DND-41 (cell line): ENCODE measurements at regions not wholly inside any gene's neighbourhood (a gene's known extent, or its start where the extent isn't known, plus 50 kb on each side); places are given as distances from the start of the nearest gene placed in this dataset.

Experiments
- ATAC-seq: fragments of 200-7000 bp; cut with Tn5 transposase; 3 replicates; pipeline ENCODE4 v1.9.1; 2021; ENCODE audit warnings: low read depth; ENCODE audit not compliant: insufficient read depth
- DNase-seq: peaks from one replicate; pipeline ENCODE4 v3.0.0-alpha.2; 2020
- H2AFZ ChIP-seq: 2 replicates; pipeline ENCODE4 v1.6.0; 2012; ENCODE audit warnings: low read depth, low read length
- H3K27ac ChIP-seq: 2 replicates; pipeline ENCODE4 v1.5.1; 2012; ENCODE audit warnings: low read length, inconsistent platforms
- H3K27me3 ChIP-seq: fragments of 200-600 bp; sonication (generic); 2 replicates; pipeline ENCODE4 v1.6.0; 2012; ENCODE audit warnings: low read length, mild to moderate bottlenecking, inconsistent platforms; ENCODE audit not compliant: insufficient read depth, poor library complexity
- H3K36me3 ChIP-seq: 2 replicates; pipeline ENCODE4 v1.5.1; 2012; ENCODE audit warnings: low read length, inconsistent platforms; ENCODE audit not compliant: insufficient read depth
- H3K4me1 ChIP-seq: 2 replicates; pipeline ENCODE4 v1.5.1; 2012; ENCODE audit warnings: mild to moderate bottlenecking, low read length; ENCODE audit not compliant: insufficient read depth
- H3K4me2 ChIP-seq: 2 replicates; pipeline ENCODE4 v1.6.0; 2012; ENCODE audit warnings: mild to moderate bottlenecking, moderate library complexity, low read length, inconsistent platforms; ENCODE audit not compliant: insufficient read depth
- H3K4me3 ChIP-seq, 2 experiments: fragments of 200-600 bp in 1 of 2; shearing (Covaris generic) in 1 of 2; 2 replicates each; pipeline ENCODE4 v1.5.1; 2012 to 2016; ENCODE audit warnings: inconsistent platforms in 2 of 2, low read length in 2 of 2, mild to moderate bottlenecking in 2 of 2, low read depth in 1 of 2, moderate library complexity in 1 of 2
- H3K79me2 ChIP-seq: 2 replicates; pipeline ENCODE4 v1.6.0; 2012; ENCODE audit warnings: low read length, inconsistent platforms; ENCODE audit not compliant: insufficient read depth
- H3K9ac ChIP-seq: 2 replicates; pipeline ENCODE4 v1.6.0; 2012; ENCODE audit warnings: low read depth, mild to moderate bottlenecking, inconsistent platforms, low read length, moderate library complexity
- H3K9me3 ChIP-seq: 2 replicates; pipeline ENCODE4 v1.5.1; 2012; ENCODE audit warnings: low read length, moderate library complexity, mild to moderate bottlenecking, inconsistent platforms; ENCODE audit not compliant: insufficient read depth, severe bottlenecking
- H4K20me1 ChIP-seq: 2 replicates; pipeline ENCODE4 v1.6.0; 2012; ENCODE audit warnings: low read length; ENCODE audit not compliant: insufficient read depth
- EZH2 ChIP-seq: IDR thresholded peaks from 3 replicates; pipeline ENCODE4 v1.6.1; 2012; ENCODE audit warnings: borderline replicate concordance, low read depth, mild to moderate bottlenecking, moderate library complexity, low read length, inconsistent platforms; ENCODE audit not compliant: severe bottlenecking
- TF ChIP-seq, protein P1 (sequence below): IDR thresholded peaks from 2 replicates; pipeline ENCODE4 v1.5.1; 2012; ENCODE audit warnings: borderline replicate concordance, low read length, moderate library complexity, mild to moderate bottlenecking; ENCODE audit not compliant: poor library complexity, severe bottlenecking; ENCODE audit errors: extremely low read depth

DNA sequence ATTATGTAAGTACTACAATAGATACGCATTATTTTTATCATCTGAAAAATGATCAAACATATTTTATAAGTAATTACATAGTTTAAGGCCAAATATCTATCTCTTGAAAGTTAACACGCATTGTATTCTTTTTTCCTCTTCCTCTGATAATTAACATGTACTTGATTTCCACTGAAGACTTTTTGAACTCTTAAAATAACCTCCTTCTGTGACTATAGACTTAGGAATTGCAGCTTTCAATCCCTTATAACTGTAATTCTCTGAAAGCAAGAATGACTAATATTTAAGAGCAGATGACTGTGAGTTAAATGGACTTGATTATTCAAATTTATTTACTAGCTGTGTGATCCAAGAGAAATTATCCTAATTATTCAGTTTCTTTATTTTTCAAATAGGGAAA, 730.6 kb upstream of the NECTIN3 start:
- no peaks in the 10 kb centered on the region for H3K4me1 ChIP-seq
- H3K9me3 ChIP-seq: no peaks in the 10 kb centered on the region
- H3K4me3 ChIP-seq: no peak overlapping the region
- H3K9ac ChIP-seq: no peak overlapping the region
- no peaks in the 10 kb centered on the region for H3K27me3 ChIP-seq
- DNase-seq (no peak), ATAC-seq (no peak)
- no peak overlapping the region for H3K4me2 ChIP-seq
- H2AFZ ChIP-seq: no peak overlapping the region
- H3K36me3 ChIP-seq: no peaks in the 10 kb centered on the region
- TF ChIP-seq, protein P1, sequence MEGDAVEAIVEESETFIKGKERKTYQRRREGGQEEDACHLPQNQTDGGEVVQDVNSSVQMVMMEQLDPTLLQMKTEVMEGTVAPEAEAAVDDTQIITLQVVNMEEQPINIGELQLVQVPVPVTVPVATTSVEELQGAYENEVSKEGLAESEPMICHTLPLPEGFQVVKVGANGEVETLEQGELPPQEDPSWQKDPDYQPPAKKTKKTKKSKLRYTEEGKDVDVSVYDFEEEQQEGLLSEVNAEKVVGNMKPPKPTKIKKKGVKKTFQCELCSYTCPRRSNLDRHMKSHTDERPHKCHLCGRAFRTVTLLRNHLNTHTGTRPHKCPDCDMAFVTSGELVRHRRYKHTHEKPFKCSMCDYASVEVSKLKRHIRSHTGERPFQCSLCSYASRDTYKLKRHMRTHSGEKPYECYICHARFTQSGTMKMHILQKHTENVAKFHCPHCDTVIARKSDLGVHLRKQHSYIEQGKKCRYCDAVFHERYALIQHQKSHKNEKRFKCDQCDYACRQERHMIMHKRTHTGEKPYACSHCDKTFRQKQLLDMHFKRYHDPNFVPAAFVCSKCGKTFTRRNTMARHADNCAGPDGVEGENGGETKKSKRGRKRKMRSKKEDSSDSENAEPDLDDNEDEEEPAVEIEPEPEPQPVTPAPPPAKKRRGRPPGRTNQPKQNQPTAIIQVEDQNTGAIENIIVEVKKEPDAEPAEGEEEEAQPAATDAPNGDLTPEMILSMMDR: no peak
- no peak for TF ChIP-seq EZH2
- H4K20me1 ChIP-seq: no peaks in the 10 kb centered on the region
- H3K27ac ChIP-seq: no peak overlapping the region
- H3K79me2 ChIP-seq: no peaks in the 10 kb centered on the region

DNA sequence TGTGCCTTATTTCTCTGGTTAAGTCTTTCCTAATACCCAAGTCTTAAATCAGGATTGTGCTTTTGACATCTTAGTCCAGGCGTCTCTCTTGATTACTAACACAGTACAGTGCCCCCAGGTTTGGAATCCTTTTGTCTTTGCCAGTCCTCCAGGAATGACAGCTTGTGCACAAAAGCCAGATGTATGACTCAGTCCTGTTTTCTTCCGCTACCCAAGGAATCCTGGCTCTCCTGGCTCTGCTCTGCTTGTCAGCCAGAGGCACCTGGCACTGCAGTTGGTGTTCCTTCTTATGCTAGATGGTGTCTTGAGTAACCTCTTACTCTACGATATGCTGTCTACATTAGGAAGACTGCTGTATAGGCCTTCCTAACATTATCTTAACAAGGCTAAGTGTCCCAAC, 728.2 kb upstream of the NECTIN3 start:
- Histone ChIP-seq H3K9ac (no peak overlapping the region), H3K4me1 (no peaks in the 10 kb centered on the region), H3K4me2 (no peak overlapping the region), H3K4me3 (no peak overlapping the region), H3K27ac (no peak overlapping the region), H3K9me3 (no peaks in the 10 kb centered on the region), H3K79me2 (no peaks in the 10 kb centered on the region), H3K27me3 (no peaks in the 10 kb centered on the region), H2AFZ (no peak overlapping the region), H3K36me3 (no peaks in the 10 kb centered on the region), H4K20me1 (no peaks in the 10 kb centered on the region)
- no peak for DNase-seq
- no peak for ATAC-seq
- TF ChIP-seq, protein P1: no peak
- TF ChIP-seq EZH2: no peak

DNA sequence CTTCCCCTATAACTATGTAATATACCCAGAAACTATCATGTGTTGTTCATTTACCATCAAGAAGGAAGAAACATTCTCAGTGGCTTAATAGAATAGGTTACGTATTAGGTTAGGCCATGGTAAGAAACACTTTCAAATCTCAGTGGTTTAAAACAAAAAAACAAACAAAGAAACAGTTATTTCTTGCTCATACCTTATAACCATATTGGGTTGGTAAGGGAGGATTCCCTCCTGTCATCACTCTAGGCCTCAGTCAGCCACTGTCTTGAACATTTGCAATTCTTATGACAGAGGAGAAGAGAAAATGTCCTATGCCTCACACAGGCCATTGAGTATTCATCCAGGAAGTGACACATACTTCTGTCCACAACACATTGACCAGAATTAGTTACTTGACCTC, 727.7 kb upstream of the NECTIN3 start:
- Histone ChIP-seq H3K79me2 (no peaks in the 10 kb centered on the region), H3K9ac (no peak overlapping the region), H3K9me3 (no peaks in the 10 kb centered on the region), H3K4me3 (no peak overlapping the region), H3K27ac (no peak overlapping the region), H3K27me3 (no peaks in the 10 kb centered on the region), H4K20me1 (no peaks in the 10 kb centered on the region), H2AFZ (no peak overlapping the region), H3K36me3 (no peaks in the 10 kb centered on the region), H3K4me1 (no peaks in the 10 kb centered on the region), H3K4me2 (no peak overlapping the region)
- no peak for ATAC-seq
- TF ChIP-seq, protein P1: no peak
- no peak for TF ChIP-seq EZH2
- DNase-seq: no peak

DNA sequence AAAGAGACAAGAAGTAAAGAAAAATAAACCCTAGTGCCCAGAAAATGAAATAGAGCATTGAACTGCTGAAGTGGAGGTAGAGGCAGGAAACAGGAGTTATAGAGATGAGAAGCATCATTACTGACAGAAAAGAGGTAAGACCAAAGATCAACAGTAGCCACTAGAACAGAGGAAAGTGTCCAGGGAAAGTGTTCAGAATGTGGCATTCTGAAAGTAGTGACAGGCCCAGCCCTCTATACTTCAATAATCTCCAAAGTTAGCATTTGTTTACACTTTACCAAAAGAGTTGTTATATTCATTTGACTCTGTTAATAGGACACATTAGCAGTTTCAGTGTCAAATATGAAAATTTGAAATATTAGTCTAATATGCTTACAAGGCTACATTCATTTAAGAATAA, 727.1 kb upstream of the NECTIN3 start:
- H2AFZ ChIP-seq: no peak overlapping the region
- no peak for TF ChIP-seq EZH2
- TF ChIP-seq, protein P1: no peak
- no peak for ATAC-seq

More for the DNA sequence above, 727.1 kb upstream of the NECTIN3 start:
- no peaks in the 10 kb centered on the region for H3K9me3 ChIP-seq
- no peak overlapping the region for H3K4me2 ChIP-seq
- no peaks in the 10 kb centered on the region for H3K4me1 ChIP-seq
- H3K27me3 ChIP-seq: no peaks in the 10 kb centered on the region
- H3K9ac ChIP-seq: no peak overlapping the region
- no peaks in the 10 kb centered on the region for H3K36me3 ChIP-seq
- no peak for DNase-seq
- H3K27ac ChIP-seq: no peak overlapping the region
- H4K20me1 ChIP-seq: no peaks in the 10 kb centered on the region
- H3K79me2 ChIP-seq: no peaks in the 10 kb centered on the region
- H3K4me3 ChIP-seq: no peak overlapping the region
